Activated gamma-delta T cell treated with Interleukin-2 at 50 U/mL for 16 hours (primary cell): ENCODE measurements at regions not wholly inside any gene's neighbourhood (a gene's known extent, or its start where the extent isn't known, plus 50 kb on each side); places are given as distances from the start of the nearest gene placed in this dataset.

Source experiments
- DNase-seq: peaks from one replicate; pipeline ENCODE4 v3.0.0-alpha.2; 2020

GRCh38 chr9:99592834-99593574 lies 228.7 kb upstream of the NR4A3 start:
- DNase-seq, result no peak

DNA sequence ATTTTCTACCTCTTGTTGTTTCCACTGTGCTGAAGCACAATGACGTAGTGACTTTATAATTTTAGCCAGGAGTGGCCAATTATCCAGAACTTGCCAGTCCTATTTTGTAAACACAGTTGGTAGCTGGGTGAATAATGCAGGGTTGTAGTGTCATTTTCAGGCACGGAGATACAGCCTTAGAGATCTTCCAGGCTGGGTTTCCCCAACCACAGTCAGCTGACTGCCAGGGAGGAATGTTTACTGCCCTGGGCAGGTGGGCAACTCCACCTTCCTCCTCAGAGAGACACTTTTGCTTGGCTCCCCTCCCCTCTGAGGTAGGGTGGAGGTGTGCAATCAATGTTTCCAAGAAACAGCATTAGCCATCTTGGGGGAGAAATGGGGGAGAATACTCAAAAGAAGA lies 228.1 kb upstream of the NR4A3 start:
- DNase-seq, result no peak

GRCh38 chr9:99594056-99594780 lies 227.5 kb upstream of the NR4A3 start:
- DNase-seq, result no peak

- no peak for DNase-seq
These were observed 225.9 kb upstream of the NR4A3 start for GRCh38 chr9:99595796-99596195.

- DNase-seq, result no peak
These were observed 220.0 kb upstream of the NR4A3 start for GRCh38 chr9:99601571-99602111.

DNA sequence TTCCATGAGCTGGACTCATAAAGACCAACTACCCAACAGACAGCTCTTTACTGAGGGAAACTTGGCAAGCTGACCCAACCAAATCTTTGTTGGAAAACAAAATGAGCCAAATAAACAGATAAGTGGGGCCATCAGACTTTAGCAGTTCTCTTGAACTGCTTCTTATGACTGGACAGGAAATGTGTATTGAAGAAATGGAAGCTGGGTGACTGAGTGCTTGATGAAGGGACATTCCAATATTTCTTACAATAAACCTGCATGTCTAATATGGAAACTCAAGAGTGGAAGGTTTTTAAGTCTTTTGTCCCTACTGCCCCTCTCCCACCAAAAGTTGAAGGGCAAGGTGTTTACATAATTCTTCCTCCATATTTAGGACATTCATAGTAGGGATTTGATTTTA lies 218.8 kb upstream of the NR4A3 start:
- DNase-seq, result no peak

- DNase-seq, result no peak
These were observed 216.5 kb upstream of the NR4A3 start for GRCh38 chr9:99605016-99605743.

DNA sequence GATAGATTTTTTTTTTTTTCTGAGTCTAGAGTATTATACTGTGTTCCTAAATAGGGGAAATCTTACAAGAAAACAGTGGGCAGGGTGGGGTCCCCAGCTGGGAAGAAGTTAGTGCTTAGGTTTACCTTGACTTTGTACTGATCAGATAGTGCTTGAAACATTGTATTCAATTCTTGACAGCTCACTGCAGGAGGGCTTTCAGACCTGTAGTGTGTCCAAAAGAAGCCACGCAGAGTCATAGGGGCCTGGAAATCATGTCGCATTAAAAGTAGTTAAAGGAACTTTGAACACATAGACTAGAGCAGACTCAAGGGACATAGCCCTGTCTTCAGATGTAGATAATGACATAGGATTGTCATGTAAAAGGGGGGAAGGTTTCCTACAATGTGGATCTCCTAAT lies 215.4 kb upstream of the NR4A3 start:
- DNase-seq, result no peak

DNA sequence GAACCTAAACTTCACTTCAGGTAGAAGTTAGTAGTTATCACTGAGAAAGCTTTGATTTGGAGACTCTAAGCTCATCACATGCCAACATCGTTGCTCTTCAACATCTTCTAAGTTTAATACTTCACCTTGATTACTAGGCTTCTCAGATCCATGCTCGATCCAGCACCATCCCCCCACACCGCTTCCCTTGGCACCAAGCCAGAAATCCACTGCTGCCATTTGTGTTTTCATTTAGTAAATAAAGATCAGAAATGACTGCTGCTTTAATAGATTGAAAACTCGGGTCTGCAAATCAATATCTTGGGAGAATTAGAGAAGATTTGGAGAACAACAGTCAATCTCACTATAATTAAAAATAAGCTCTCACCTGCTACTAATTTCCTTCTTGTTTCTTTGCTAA lies 214.7 kb upstream of the NR4A3 start:
- DNase-seq, result no peak

DNA sequence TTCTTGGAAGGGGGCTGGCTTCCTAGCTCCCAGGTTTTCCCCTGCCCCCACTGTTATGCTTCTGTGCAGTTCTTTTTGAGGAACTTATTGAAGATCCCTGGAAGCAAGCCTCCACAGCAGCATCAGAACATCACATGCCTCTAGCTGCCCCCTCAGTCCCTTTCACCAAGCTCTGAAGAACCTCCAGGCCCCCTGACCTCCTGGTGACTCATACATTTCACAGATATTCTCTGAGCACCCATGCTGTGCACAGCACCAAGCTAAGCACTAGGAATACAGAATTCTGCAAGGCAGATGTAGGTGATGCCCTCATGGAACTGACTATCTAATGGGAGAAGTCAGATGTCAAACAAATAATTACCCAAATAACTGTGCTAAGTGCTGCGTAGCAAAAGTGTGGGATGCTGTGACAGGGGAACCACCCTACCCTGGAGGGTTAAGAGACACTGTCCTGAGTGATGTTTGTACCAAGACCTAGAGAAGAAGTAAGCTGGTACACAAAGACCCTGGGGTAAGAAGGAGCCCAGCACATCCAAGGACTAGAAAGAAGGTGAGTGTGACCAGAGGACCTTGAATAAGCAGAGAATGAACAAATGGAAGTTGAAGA lies 213.7 kb upstream of the NR4A3 start:
- no peak for DNase-seq

GRCh38 chr9:99614341-99614740 lies 207.3 kb upstream of the NR4A3 start:
- no peak for DNase-seq

GRCh38 chr9:99621040-99621439 lies 200.6 kb upstream of the NR4A3 start:
- no peak for DNase-seq

DNA sequence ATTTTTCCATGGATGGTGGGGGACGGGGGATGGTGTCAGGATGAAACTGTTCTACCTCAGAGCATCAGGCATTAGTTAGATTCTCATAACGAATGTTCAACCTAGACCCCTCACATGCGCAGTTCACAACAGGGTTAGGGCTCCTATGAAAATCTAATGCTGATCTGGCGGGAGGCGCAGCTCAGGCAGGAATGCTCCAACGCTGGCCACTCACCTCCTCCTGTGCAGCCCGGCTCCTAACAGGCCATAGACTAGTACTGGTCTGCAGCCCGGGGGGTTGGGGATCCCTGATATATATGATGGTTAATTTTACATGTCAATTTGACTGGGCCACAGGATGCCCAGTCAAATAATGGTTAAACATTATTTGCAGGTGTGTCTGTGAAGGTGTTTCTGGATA lies 199.0 kb upstream of the NR4A3 start:
- no peak for DNase-seq

DNA sequence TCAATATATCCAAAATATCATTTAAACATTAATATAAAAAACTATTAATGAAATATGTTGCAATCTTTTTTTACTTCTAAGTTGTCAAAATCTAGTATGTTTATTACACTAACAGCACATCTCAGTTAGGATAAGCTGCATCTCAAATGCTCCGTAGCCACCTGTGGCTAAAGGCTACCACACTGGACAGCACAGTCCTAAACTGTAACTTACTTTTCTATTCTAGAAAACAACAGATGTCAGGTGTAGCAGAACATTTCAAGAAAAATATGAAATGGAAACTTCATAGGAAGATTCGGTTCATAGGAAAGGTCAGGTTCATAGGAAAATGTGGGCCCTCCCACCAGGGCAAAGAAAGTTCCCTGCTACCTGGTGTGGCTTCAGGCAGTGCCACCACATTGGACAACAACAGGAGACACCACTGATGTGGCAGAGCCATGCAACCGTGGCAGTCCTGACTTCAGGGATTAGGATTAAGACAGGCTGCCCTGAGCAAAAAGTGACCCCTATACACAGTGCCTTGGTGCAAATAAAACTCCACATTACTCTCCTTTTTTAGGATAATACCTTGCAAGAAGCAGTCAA lies 197.8 kb upstream of the NR4A3 start:
- no peak for DNase-seq

DNA sequence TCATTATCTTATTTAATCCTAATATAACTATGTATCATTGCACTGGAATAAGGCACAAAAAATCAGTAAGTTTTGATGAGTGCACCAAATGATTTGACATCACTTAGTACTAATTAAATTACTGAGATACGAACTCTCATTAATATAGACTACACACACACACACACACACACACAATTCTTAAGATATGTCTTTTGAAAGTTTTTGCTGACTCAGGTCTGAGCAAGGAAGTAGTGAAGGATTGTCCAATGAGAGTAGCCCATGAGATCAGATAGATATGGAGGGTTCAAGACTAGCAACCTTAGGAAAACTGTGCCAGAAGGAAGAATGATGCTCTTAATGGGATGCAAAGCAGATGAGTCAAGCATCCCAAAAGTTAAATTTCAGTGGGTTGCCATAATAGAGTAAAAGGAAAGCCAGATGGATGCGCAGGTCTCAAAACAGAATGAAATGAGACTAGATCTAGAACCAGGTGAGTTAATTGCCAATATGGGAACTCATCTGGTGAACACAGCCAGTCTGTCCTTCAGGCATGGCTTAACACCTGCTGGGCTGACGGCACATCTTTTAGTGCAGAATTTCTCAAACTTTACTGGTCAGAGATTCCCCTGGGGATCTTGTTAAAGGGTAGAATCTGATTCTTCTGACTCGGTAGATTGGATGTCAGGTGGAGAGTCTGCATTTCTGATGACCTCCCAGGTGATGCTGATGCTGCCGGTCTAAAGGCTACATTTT lies 197.0 kb upstream of the NR4A3 start:
- DNase-seq, result no peak

DNA sequence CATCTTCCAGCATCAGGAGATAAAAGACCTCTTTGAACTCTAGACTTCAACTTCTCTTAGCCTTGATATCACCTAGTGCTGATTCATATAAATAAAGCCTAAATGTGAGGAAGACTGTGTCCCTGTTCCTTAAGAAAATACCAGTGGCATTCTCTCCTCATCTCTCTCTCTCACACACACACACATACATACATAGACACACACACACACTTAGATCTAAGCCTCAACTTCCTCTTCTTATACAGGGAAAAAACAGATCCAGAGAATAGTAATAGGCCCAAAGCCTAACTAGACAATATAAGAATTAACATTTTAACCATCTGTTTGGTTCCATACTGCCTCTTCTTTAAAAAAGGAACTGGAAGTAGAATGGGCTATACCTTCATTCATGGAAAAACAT lies 195.3 kb upstream of the NR4A3 start:
- no peak for DNase-seq

DNA sequence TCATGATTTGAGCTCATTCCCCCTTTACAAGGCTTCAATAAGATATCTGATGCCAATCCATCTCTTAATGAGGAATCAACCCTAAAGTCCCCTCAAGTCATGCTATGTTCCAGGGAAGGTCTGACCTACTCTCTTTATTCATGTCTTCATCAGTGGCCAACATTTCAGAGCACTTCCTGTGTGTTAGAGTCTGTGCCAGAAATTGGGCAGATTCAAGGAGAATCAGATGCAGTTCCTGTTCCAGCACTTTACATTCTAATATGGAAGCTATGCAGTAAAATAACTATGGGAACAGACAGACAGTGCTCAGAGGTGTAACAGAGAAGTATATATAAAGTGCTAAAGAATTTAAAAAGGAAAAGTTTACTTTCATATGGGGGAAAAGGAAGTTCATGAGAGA lies 193.4 kb upstream of the NR4A3 start:
- DNase-seq, result no peak

DNA sequence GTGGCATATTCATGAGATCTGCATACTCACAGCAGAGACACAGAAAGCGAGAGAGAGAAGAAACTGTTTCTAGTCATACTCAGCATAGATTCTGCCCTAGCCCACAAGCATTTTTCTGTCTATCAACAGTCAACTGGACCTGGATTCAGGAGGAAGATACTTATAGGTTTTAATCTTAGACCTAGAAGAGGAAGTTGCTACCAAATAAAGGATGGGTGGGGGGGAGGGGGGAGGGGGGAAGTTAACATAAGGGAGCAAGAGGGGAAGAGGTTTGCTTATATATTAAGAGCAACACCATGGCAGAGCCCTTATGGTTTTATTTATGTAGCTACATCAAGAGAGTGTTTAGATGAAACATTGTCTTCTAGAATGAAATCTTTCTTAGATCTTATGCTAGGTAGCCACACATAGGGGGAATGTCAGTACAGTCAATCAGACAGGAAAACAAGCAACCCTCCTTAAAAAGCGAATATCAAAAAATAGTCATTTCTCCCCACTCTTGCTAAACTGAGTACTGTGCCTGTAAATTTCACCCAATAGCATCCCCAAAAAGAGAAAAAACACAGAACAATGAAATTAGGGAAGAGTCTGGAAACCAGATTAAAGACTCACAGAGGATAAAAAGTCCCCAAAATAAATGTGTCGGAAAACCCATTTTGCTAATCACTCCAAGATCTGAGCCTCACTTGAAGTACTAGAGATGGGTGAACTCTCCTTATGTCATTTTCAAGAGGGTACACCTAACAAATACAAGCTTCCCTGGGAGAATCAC lies 192.7 kb upstream of the NR4A3 start:
- no peak for DNase-seq

GRCh38 chr9:99632349-99633038 lies 189.2 kb upstream of the NR4A3 start:
- DNase-seq, result no peak

DNA sequence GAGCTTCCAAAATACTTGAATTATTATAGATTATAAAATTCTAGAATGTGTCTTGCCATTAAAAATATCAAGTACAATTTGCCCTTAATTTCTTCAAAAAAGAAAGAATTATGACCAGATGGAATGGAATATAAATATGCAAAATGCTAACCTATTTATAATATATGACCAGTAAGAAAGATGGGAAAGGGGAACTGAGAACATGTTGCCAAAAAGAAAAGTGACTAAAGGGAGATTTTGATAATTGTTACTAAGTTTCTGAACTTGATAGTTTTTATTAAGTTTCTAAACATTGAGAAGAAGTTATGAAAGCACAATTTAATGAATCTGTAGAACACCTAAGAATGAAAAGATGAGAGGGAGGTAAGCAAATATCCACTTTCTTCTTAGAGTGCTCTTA lies 188.4 kb upstream of the NR4A3 start:
- DNase-seq, result no peak

- DNase-seq, result no peak
These were observed 187.5 kb upstream of the NR4A3 start for GRCh38 chr9:99634186-99634585.
